Renal pelvis (tissue), 1 donor: ENCODE measurements at regions not wholly inside any gene's neighbourhood (a gene's known extent, or its start where the extent isn't known, plus 50 kb on each side); places are given as distances from the start of the nearest gene placed in this dataset.

Source experiments
- DNase-seq: peaks from one replicate; pipeline ENCODE4 v3.0.0-alpha.2; 2013

DNA sequence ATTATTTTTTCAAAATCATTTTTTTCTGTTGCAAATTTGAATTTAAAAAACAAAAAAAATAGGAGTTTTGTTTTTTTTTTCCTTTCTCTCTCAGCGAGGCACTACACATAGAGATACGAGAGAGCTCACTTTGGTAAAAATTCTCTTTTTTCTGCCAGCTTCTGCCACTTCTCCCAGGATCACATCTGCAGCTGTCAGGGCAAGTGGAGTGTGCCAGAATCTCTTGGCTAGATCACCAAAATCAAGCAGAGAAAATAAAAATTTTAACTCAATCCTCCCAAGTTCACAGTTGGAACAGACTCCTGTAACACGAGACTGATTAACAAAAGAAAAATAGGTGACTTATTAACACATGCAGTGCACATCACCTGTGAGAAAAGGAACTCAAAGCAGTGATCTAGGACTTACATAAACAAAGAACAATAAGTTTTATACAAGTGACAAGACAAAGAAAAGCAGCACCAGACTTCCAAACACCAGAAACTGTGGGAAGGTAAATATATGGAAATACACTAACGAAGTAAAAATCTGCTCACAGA is 213.2 kb upstream of the ZFP42 start:
- no peak for DNase-seq

DNA sequence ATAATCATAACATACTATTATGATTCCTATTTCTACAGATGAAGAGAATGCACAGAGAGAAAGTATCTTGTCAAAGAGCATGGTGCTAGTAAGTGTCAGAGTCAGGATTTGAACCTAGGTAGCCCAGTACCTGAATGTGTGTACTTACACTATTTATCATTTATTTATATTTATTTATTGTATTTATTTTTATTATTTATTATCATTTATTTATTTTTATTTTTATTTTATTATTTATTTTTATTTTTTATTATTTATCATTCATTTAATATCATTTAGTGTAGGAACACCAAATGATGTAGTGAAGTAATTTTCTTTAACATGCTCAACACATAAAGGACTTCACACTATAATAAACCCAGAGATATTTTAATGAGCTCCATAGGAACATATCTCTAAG is 209.4 kb upstream of the ZFP42 start:
- DNase-seq: no peak

DNA sequence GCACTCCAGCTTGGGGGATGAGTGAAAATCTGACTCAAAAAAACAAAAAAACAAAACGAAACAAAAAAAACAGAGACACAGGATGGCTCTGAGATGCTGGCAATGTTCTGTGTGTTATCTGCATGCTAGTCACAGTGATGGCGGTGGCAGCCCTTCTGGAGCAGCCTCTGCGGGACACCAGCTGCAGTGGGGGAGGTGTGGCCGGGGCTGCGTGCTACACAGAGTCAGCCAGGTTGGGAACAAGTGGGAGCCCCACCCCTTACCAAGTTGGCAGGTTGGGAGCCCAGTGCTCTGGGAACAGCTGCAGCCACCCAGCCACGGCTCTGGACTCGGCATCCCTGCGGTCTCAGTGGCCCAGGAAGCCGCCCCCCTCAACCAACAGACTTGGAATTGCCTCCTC is 206.5 kb upstream of the ZFP42 start:
- no peak for DNase-seq

DNA sequence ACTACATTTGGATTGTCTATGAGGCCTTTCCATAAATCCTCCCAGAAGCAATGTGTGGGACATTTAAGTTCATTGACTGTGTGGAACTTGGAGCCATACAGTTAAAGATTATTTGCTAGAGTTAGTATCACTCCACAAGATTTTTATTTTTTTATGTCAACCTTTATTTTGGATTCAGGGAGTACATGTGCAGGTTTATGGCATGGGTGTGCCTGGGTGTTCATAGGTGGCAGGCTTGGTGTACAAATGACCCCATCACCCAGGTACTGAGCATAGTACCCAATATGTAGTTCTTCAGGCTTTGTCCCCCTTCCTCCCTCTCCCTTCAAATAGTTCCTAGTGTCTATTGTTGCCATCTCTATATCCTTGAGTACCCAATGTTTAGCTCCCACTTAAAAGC is 199.8 kb upstream of the ZFP42 start:
- no peak for DNase-seq

DNA sequence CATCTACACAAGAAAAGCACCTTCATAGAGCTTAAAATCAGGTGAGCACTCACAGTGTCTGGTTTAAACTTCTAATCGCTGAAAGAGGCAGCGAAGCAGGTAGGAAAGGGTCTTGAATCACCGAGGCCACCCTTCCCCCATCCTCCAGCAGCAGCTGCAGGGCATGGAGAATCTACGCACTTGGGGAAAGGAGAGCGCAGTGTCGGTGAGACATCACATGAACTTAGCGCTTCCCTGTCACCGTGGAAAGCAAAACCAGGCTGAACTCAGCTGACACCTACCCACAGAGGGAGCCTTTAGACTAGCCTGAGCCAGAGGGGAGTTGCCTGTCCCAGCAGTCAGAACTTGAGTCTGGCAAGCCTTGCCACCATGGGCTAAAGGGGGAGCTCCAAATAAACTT is 197.2 kb upstream of the ZFP42 start:
- no peak for DNase-seq

DNA sequence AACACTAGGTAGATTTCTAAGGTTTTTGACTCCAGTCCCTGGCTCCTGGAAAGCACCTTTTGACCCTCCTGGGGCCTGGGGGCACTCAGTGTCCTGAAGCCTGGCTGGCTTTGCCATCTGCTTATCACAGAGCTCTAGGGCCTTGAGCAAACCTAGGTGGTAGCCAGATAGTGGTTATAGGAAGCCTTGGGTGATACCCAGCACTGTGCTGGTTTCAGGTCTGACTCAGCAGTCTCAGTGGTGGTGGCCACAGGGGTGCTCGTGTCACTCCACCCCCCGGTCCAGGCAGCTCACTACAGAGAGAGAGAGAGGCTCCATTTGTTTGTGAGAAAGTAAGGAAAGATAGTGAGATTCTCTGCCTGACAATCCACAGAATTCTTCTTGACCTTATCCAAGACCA is 195.8 kb upstream of the ZFP42 start:
- no peak for DNase-seq

DNA sequence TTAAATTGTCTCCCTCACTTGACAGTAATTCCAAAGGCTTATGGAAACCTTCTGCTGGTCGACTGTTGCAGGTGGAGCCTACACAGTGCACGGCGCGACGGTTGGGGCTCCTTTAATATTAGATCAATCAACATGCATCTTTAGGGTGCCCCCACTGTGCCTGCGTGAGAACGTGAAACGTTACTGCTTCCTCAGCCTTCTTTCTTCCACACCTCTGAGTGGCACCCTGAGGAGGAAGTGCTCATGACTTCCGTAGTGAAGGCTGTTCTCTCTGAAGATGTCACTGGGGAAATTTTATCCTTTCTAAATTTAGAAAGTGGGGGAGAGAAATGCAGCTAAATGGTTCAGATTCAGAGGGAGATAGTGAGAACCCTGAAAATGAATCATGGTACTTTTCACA is 184.0 kb upstream of the ZFP42 start:
- no peak for DNase-seq

DNA sequence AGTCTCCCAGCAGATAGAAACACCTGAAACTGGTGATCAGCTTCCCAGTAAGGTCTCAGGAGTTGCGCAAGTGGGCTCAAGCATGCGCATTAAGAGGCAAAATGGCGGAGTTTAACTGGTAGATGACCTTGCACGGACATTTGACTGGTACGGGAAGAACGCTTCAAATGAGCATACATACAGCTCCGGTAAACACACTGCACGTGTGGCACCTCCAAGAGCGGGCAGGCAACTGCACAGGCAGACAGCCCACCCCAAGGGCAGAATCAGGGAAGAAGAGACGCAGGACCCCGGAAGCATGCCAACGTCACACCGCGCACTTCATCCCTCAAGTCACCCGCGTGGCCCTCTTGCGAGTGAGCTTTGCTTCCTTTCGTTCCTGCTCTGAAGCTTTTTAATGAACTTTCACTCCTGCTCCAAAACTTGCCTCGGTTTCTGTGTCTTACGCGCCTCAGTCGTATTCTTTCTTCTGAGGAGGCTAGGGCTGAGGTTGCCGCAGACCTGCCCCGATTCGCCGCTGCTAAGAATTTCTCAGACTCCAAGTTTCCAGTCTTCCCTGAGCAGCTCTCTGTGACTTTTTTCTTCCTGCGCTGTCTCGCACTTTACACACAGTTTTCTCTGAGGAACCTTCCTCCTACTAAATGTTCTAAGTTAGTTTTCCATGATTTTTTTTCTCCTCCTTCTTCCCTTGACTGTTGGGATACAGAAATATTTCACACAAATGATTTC is 180.7 kb upstream of the ZFP42 start:
- no peak for DNase-seq

DNA sequence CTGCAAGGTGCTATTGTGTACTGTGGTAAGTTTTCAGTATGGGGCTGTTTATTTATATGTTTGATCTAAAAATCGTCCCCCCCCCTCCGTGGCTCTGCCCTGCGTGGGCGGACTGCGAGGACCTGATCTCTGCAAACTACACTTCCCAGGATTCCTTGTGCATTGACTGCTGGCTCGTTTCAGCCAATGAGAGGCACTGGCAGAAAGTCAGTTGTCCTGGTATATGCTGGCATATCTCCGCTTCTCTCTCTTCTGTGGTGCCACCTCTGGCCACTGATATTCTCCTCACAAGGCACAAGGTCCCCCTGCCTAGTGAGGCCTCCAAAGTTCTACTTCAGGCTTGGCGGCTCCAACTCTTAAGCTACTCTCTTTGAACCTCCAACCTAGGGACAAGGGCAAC is 168.8 kb upstream of the ZFP42 start:
- no peak for DNase-seq

DNA sequence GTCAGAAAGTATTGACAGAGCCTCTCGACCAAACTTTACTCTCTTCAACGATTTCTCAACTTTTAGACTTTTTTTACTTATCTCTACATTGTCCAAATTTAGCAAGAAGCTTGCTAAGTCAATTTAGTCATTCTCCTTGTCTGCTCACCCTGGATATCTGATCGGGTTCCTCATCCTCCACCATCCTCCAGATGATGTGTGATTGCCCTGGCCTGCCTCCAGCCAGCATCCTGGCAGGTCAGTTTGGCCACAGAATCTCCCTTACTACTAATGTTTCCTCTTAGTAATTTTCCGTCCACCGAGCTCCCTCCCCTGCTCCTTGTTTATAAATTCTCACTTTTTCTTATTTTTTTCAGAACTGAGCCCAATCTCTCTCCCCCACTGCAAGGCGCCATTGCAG is 167.9 kb upstream of the ZFP42 start:
- DNase-seq: no peak

DNA sequence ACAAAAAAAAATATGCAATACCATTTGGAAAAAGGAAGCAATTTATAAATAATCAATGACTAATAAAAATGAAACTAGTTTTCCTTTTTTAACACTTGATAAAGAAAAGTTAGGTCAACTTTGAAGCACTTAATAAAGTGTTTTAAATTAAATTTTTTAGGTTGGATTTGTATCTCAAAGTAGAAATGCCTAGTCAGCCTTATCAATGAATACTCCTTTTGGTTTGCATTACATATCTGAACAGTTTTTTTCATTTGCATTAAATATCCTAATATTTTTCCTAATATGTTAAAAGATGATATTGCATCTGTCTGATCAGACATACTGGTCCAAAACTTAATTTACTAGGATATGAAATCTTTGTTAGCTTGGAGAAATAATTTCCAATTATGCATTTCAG is 155.8 kb upstream of the ZFP42 start:
- DNase-seq: no peak

DNA sequence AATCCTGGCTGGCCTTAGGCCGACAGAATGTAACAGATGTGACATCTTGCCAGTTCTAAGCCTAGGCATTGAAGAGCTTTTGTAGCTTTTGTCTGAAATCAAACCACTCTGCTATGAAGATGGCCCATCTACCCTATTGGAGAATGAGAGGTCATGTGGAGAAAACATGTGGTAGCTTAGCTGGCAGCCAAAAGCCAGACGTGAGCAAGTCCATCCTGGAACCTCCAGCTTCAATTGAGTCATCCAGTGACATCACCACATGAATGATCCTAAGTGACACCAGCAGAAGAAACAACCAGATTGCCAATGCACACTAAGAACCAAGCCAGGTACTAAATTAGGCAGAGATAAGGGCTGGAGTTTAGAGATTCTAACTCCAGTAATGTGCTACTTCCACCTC is 154.8 kb upstream of the ZFP42 start:
- no peak for DNase-seq

DNA sequence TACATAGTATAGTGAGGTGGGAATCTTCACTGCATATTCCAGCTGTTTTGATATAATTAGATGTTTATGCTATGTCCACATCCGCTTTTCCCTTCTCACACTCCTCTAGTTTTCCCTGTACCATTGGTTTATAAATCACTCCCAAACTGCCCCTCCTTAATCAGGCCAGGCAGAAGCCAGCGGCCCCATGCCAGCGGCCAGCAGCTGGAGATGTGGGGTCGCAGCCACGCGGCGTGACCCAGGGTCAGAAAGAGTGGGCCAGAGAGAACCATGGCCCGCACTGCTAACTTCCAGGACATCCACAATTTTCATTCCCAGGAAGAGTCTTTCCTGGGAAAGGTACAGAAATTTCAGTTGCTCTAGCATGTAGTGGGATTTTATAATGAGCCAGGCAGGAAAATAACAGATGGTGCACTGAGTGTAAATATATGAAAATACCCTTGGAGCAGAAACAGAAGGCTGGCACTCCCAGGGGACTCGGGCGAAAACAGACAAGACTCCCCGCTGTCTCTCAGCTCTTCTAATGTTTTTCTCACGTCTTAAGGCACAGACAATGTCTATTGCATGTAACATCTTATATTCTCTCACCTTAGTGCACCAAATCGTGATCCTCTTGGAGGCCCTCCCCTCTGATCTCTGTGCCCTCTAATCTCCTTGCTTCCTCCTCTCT is 145.9 kb upstream of the ZFP42 start:
- no peak for DNase-seq

DNA sequence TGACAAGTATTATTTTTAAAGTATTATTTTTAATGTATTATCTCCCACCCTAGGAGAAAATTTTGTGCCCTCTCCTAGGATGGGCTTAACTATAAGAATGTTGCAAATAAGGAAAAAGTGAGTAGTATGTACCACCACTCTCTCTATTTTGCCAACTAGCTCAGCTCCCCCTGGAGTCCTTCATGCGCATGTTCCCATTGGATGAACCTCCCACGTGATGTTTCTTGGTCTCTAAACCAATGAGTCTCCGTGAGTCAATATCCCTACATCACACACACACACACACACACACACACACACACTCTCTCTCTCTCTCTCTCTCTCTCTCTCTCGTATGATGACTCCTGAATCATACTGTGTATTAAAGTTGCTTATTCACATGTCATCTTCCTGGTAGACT is 129.7 kb upstream of the ZFP42 start:
- no peak for DNase-seq

DNA sequence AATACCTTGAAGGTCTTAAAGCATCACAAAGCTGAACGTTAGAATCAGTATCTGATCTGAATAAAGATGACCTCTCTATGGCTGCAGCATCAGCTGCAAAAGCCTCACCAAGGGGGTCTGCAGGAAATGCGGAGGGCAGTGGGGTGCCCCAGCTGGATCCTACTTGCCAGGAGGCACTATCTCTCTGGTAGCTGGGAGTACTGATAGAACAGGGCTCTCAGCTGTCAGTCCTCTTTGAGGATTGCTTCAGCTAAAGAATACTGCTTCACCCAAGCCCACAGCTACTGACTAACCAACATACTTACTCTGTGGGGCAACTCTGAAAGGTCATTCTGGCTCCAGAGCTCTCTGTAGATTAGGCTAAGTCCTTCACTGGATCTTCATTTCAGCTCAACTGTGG is 112.5 kb upstream of the ZFP42 start:
- DNase-seq: no peak

DNA sequence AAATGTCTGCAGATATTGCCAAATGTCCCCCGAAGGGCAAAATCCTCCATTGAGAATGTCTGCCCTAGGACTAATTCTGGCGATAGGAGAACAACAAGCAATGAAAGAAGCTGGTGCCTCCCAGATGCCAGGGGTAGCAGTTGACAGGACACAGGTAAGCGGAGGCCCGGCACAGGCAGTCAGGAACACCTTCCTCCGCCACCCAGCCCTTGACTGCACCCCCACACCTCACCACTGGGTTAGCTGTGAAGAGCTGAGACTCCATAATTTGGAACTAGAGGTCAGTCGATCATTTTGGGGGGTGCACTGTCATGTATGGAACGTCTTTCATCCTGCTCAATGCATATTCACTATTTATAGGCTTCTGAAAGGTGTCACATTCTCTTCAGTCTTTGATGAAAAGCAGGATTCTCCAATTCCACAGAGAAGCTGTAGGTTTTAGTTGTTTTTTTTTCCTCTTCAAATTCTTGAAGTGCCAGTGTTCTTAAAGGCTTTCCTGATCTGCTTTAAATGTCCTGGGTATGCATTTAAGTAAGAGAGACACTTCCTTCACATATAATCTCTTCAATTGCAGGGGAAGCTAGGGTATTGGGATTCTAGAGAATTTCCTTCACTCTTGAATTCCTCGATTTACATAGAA is 111.6 kb upstream of the ZFP42 start:
- no peak for DNase-seq

DNA sequence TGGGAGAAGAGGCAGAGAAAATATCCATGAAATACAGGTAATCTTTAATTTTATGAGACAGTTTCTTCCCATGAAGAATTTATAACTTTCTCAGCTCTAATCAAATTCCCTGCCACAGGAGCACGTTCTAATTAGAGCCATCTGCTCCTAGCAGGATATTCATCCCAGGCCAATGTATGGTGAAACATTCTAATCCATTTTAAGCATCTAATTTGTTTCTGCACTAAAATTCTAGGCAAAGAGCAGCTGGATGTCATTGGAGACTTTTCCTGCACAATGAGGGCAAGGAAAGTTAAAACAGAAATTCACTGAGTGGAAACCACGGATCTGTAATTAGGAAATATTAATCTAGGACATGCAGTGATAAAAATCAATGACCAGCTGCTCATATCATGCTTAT is 107.7 kb upstream of the ZFP42 start:
- no peak for DNase-seq

DNA sequence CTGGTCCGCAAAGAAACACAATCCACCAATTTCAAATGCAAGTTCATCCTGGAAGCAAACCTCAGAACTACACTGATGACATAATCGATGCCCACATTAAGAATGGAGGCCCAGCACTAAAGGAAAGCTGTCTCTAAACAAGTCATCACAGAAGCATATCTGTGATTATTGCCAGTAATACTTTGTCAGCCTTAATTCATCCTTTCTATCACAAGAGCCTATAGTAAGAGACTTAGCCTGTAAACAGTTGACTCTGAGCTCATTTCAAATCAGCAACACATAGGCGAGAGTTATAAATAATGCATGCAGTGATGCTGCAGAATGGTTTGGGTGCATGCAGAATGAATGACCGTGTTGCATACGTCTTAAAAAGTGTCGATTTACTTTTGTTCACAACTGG is 105.9 kb upstream of the ZFP42 start:
- DNase-seq: no peak

DNA sequence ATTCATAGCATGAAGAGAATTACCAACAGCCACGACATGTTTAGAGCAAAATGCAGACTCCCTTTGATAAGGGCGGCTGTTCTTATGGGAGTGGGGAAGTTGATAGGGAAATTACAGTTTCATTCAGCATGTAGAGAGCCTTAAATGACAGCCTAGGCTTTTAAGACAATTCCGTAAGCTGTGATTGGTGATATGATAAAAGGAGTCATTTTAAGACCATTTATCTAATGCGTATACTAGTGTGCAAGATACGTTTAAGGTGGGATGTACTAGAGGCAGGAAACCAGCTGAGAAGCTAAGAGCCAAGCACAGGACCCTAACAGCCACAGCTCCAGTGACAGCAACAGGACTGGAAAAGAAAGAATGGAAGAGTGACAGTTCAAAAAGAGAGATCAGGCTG is 102.2 kb upstream of the ZFP42 start:
- DNase-seq: no peak

DNA sequence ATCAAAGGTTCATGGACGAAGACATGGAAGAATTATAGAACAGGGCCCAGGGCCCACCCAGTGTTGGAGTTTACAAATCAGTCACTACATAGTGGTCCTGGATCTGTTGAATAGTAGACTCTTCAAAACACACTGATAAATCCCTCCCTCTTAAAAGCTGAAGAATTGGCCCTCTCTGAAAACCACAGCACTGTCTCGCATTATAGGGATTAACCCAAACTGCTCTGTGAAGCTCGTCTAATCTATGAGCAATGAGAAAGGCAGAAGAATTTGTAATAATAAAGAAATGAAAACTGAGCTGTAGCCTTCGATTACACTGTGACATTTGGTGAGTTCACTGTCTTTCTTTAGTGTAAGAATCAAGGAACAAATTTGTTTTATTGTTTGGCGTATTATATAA is 92.5 kb upstream of the ZFP42 start:
- DNase-seq: no peak

DNA sequence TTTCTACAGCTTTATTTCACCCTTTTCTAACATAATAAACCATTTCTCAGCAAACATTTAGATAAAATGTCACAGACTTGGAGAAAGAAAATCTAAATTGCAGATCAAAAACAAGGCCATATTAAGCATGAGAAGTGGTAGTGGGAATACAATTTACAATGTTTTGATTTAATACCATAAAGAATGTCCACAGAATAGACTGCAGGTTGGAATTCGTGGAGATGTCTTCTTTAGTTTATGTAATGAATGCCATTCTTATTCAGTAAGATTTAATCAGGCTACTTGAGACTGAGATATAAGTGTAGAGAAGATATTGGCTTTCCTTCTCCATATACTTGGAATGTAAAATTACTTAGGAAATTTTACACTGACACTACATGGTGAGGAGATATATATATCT is 91.9 kb upstream of the ZFP42 start:
- no peak for DNase-seq

DNA sequence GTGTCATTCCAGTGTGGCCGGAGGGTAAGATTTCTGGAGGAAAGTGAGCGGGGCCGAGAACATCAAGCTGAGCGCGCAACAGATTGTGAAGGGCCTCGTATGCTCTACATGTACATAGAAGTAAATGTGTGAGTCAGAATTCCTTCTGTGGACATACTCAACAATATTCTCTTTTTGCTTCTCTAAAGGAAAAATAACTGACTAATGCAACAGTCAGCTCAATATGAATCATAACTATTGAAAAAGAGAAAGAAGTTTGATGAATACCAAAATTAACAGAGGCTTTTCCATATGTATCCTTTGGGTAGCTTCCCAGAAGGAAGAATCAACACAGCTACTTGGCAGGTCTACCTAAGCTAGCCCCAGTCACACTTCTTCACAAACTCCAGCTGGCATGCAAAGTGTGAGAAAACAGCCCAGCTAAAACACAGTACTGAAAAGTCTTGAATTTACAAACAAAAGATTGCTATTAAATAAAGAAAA is 87.5 kb upstream of the ZFP42 start:
- no peak for DNase-seq

DNA sequence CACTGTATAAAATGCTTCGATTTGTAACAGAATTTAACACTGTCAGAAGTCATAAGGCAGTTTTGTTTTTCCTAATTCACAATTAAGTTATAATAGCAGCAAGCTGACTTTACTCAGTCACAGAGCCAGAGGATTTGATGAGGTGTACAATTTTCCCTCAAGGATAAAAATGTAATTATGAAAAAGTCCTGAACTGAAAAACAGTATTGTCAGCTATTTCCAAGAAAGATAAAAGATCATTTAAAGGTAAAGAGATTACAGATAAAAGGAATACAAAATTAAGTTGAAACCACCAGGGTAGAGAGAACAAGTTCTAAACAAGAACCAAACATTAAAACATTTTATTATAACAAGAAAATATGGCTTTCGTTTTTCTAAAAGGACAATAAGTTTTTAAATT is 86.8 kb upstream of the ZFP42 start:
- no peak for DNase-seq
